CD4-positive, alpha-beta T cell (primary cell): ENCODE measurements at regions not wholly inside any gene's neighbourhood (a gene's known extent, or its start where the extent isn't known, plus 50 kb on each side); places are given as distances from the start of the nearest gene placed in this dataset.

Source experiments
- ATAC-seq: fragments of 200-7000 bp; cut with Tn5 transposase; one replicate; pipeline ENCODE4 v1.10.0; 2022; ENCODE audit warnings: mild to moderate bottlenecking; ENCODE audit not compliant: poor library complexity
- CTCF ChIA-PET: fragments of 350-600 bp; sonication (Branson Sonifier 250); formaldehyde crosslinking; loops from one replicate; lab custom pipeline; 2021; ENCODE audit warnings: antibody characterized with exemption, inconsistent platforms; lab: Charles Lee
- POLR2A ChIA-PET: fragments of 350-600 bp; sonication (Branson Sonifier 250); formaldehyde crosslinking; loops from one replicate; lab custom pipeline; 2021; ENCODE audit warnings: antibody characterized with exemption, inconsistent platforms; lab: Charles Lee
- DNase-seq, 14 experiments: peaks; one replicate each; pipeline ENCODE4 v3.0.0-alpha.2; 2013 to 2020; ENCODE audit warnings: mixed read lengths in 2 of 14
- H3K27ac ChIP-seq, 2 donors: one replicate each; pipeline versions ENCODE4 v1.5.1 to v1.7.0; 2013; ENCODE audit warnings: low read length in 2 of 2, low read depth in 1 of 2, mild to moderate bottlenecking in 1 of 2
- H3K27me3 ChIP-seq, 2 experiments: 1 replicate in 1 of 2; 2 replicates in 1 of 2; pipeline versions ENCODE4 v1.6.1 to v1.7.0; 2013; ENCODE audit warnings: low read length in 2 of 2, control low read depth in 1 of 2, mild to moderate bottlenecking in 1 of 2, moderate library complexity in 1 of 2; ENCODE audit not compliant: insufficient read depth in 2 of 2, control insufficient read depth in 1 of 2
- H3K36me3 ChIP-seq: one replicate; pipeline ENCODE4 v1.6.1; 2013; ENCODE audit warnings: low read length, control low read depth; ENCODE audit not compliant: insufficient read depth
- H3K4me1 ChIP-seq: one replicate; pipeline ENCODE4 v1.6.1; 2013; ENCODE audit warnings: low read length, control low read depth; ENCODE audit not compliant: insufficient read depth
- H3K4me3 ChIP-seq: one replicate; pipeline ENCODE4 v1.5.1; 2013; ENCODE audit warnings: mild to moderate bottlenecking, low read length, moderate library complexity
- H3K9me3 ChIP-seq, 2 experiments: 1 replicate in 1 of 2; 2 replicates in 1 of 2; pipeline versions ENCODE4 v1.6.1 to v1.7.0; 2013; ENCODE audit warnings: low read length in 2 of 2, mild to moderate bottlenecking in 2 of 2, control low read depth in 1 of 2, moderate library complexity in 1 of 2; ENCODE audit not compliant: control insufficient read depth in 1 of 2, insufficient read depth in 1 of 2
- H3K27ac Mint-ChIP-seq: one replicate; pipeline ENCODE4 v1.8.0; 2020; ENCODE audit warnings: mixed read lengths
- H3K27me3 Mint-ChIP-seq: one replicate; pipeline ENCODE4 v1.8.0; 2021; ENCODE audit warnings: mixed read lengths
- H3K36me3 Mint-ChIP-seq: one replicate; pipeline ENCODE4 v1.8.0; 2021; ENCODE audit warnings: low read depth, mixed read lengths
- H3K4me1 Mint-ChIP-seq: one replicate; pipeline ENCODE4 v1.8.0; 2021; ENCODE audit warnings: low read depth, mixed read lengths
- H3K4me3 Mint-ChIP-seq: one replicate; pipeline ENCODE4 v1.8.0; 2020; ENCODE audit warnings: mild to moderate bottlenecking, mixed read lengths
- H3K9me3 Mint-ChIP-seq: one replicate; pipeline ENCODE4 v1.8.0; 2020; ENCODE audit warnings: mixed read lengths
- intact Hi-C, 2 experiments: fragments of 100-400 bp; cut with DNase I in 1 of 2; cut with micrococcal nuclease in 1 of 2; formaldehyde crosslinking; loops; one replicate each; pipeline versions ENCODE4 v1.15.1 to v1.9.0; 2023 to 2025; cut with DNase I, micrococcal nuclease
- TF ChIP-seq, protein P1 (sequence below): fragments of 200-600 bp; IDR thresholded peaks from one replicate; pipeline ENCODE4 v1.8.0; 2022; ENCODE audit warnings: antibody characterized with exemption, mild to moderate bottlenecking

DNA sequence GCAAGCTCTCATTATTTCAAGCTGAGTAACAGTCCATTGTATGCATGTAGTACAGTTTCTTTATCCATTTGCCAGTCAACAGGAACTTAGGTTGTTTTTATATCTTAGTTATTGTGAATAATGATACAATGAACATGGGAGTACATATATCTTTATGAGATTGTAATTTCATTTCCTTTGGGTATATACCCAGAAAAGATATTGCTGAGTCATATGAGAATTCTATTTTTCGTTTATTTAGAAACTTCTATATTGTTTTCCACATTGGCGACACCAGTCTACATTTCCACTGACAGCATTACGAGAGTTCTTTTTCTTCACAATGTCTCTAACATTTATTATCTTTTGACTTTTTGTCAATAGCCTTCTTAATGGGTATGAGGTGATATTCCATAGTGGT is 477.8 kb upstream of the PAPPA start:
- CTCF ChIA-PET = no interaction called here
- POLR2A ChIA-PET = no interaction called here
- H3K4me1 Mint-ChIP-seq = no peaks in the 10 kb centered on the region

DNA sequence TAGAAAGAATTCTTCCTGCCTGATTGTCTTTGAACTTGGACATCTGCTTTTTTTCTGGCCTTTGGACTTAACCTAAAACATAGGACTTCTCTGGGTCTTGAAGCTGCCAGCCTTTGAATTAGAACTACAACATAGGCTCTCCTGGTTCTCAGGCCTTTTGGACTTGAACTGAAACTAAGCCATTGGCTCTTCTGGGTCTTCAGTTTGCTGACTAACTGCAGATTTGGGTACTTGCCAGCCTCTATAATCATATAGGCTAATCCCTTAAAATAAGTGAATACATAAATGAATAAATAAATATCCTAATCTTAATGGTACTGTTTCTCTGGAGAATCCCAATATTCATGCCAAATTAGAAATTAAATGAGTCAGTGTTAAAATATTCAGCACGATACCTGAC is 473.4 kb upstream of the PAPPA start:
- Histone ChIP-seq H3K36me3 (no peaks in the 10 kb centered on the region), H3K4me3 (no peak overlapping the region), H3K27ac (no peak overlapping the region), H3K9me3 (no peaks in the 10 kb centered on the region), H3K4me1 (no peaks in the 10 kb centered on the region), H3K27me3 (no peaks in the 10 kb centered on the region)
- TF ChIP-seq, protein P1, sequence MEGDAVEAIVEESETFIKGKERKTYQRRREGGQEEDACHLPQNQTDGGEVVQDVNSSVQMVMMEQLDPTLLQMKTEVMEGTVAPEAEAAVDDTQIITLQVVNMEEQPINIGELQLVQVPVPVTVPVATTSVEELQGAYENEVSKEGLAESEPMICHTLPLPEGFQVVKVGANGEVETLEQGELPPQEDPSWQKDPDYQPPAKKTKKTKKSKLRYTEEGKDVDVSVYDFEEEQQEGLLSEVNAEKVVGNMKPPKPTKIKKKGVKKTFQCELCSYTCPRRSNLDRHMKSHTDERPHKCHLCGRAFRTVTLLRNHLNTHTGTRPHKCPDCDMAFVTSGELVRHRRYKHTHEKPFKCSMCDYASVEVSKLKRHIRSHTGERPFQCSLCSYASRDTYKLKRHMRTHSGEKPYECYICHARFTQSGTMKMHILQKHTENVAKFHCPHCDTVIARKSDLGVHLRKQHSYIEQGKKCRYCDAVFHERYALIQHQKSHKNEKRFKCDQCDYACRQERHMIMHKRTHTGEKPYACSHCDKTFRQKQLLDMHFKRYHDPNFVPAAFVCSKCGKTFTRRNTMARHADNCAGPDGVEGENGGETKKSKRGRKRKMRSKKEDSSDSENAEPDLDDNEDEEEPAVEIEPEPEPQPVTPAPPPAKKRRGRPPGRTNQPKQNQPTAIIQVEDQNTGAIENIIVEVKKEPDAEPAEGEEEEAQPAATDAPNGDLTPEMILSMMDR = no peak
- DNase-seq = no peak
- Mint-ChIP-seq H3K4me3 (no peak overlapping the region), H3K9me3 (peaks cover 4% of the 10 kb centered on the region), H3K27me3 (no peaks in the 10 kb centered on the region), H3K4me1 (no peaks in the 10 kb centered on the region), H3K36me3 (no peaks in the 10 kb centered on the region), H3K27ac (no peak overlapping the region)
- no peak for ATAC-seq
- intact Hi-C loops = no loop called here
- ChIA-PET CTCF (no interaction called here), POLR2A (no interaction called here)

More for the DNA sequence above, 477.8 kb upstream of the PAPPA start:
- DNase-seq (no peak), ATAC-seq (no peak)
- H3K4me1 ChIP-seq = no peaks in the 10 kb centered on the region
- no peaks in the 10 kb centered on the region for H3K27me3 Mint-ChIP-seq
- TF ChIP-seq, protein P1 = no peak
- intact Hi-C loops = no loop called here
- no peak overlapping the region for H3K27ac ChIP-seq
- no peak overlapping the region for H3K27ac Mint-ChIP-seq
- H3K36me3 Mint-ChIP-seq = no peaks in the 10 kb centered on the region
- no peaks in the 10 kb centered on the region for H3K27me3 ChIP-seq
- H3K4me3 ChIP-seq = no peak overlapping the region
- H3K36me3 ChIP-seq = no peaks in the 10 kb centered on the region
- H3K9me3 ChIP-seq = no peaks in the 10 kb centered on the region
- H3K4me3 Mint-ChIP-seq = no peak overlapping the region
- peaks cover 2% of the 10 kb centered on the region for H3K9me3 Mint-ChIP-seq

DNA sequence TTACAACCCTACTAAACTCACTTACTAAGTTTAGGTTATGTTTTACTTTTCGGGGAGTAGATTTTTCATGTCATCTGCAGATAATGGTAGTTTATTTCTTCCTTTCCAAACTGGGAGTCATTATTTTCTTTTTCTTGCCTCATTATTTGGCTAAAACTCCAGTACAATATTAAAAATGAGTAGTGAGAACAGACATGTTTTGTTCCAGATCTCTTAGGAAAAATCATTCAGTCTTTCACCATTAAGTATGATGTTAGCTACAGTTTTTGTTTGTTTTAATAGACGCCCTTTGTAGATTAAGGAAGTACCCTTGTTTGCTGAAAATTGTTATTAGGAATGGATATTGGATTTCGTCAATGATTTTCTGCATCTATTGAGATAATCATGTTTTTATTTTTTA is 472.0 kb upstream of the PAPPA start:
- ChIA-PET POLR2A (no interaction called here), CTCF (no interaction called here)
- Histone ChIP-seq H3K27ac (no peak overlapping the region), H3K9me3 (no peaks in the 10 kb centered on the region), H3K36me3 (no peaks in the 10 kb centered on the region), H3K27me3 (no peaks in the 10 kb centered on the region), H3K4me3 (no peak overlapping the region), H3K4me1 (no peaks in the 10 kb centered on the region)
- H3K4me1 Mint-ChIP-seq = no peaks in the 10 kb centered on the region
- H3K27ac Mint-ChIP-seq = no peak overlapping the region
- TF ChIP-seq, protein P1 = no peak
- peaks cover 4% of the 10 kb centered on the region for H3K9me3 Mint-ChIP-seq
- no peaks in the 10 kb centered on the region for H3K36me3 Mint-ChIP-seq
- no peaks in the 10 kb centered on the region for H3K27me3 Mint-ChIP-seq
- intact Hi-C loops = no loop called here
- DNase-seq (no peak), ATAC-seq (no peak)
- no peak overlapping the region for H3K4me3 Mint-ChIP-seq
